ENCODE measurements at regions not wholly inside any gene's neighbourhood (a gene's known extent, or its start where the extent isn't known, plus 50 kb on each side); places are given as distances from the start of the nearest gene placed in this dataset.

DNA sequence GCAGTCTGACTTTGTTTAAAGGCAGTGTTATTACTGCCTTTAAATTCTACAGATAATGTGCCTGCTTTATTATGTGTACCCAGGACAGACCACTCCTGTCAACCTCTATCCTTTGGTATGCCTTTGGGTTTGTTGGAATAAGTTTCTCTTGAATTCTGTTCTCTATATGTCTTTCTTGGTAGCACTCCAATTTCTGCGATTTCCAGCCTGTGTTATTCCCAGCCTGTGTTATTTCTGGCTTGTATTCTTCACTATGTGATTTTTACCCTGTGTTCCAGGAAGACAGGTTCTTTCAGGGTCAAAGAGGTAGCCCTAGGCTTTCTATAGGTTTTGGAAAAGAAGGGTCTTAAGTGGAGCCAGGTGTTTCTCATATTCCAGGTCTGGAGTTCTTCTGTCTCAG is 407.4 kb upstream of the AZI2 start:
- Histone ChIP-seq H3K27me3 (replicated peaks; ENCODE audit: insufficient read depth, low read length) (no peaks in the 10 kb centered on the region), H3K4me1 (ENCODE audit: low read length) (no peaks in the 10 kb centered on the region), H3K9me2 (replicated peaks; ENCODE audit: insufficient read depth, low read length) (no peaks in the 10 kb centered on the region), H3K79me2 (ENCODE audit: low read length) (no peaks in the 10 kb centered on the region), H4K20me1 (ENCODE audit: insufficient read depth, low read length) (no peaks in the 10 kb centered on the region), H3K36me3 (replicated peaks; ENCODE audit: insufficient read depth, low read length) (no peaks in the 10 kb centered on the region), H3K9ac (ENCODE audit: low read length) (no peak overlapping the region), H3K4me2 (ENCODE audit: low read depth, low read length) (no peak overlapping the region), H3F3A (ENCODE audit: insufficient read depth, low read length) (no peaks in the 10 kb centered on the region), H2AFZ (ENCODE audit: low read length) (no peak overlapping the region), H3K4me3 (ENCODE audit: low read length) (no peak overlapping the region), H3K9me3 (replicated peaks; ENCODE audit: insufficient read depth, low read length) (no peaks in the 10 kb centered on the region), H3K27ac (ENCODE audit: low read length) (no peak overlapping the region)
- TF ChIP-seq, protein P1, sequence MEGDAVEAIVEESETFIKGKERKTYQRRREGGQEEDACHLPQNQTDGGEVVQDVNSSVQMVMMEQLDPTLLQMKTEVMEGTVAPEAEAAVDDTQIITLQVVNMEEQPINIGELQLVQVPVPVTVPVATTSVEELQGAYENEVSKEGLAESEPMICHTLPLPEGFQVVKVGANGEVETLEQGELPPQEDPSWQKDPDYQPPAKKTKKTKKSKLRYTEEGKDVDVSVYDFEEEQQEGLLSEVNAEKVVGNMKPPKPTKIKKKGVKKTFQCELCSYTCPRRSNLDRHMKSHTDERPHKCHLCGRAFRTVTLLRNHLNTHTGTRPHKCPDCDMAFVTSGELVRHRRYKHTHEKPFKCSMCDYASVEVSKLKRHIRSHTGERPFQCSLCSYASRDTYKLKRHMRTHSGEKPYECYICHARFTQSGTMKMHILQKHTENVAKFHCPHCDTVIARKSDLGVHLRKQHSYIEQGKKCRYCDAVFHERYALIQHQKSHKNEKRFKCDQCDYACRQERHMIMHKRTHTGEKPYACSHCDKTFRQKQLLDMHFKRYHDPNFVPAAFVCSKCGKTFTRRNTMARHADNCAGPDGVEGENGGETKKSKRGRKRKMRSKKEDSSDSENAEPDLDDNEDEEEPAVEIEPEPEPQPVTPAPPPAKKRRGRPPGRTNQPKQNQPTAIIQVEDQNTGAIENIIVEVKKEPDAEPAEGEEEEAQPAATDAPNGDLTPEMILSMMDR (IDR thresholded peaks at IDR 0.05; ENCODE audit: low read length), result no peak
- TF ChIP-seq EZH2phosphoT487 (IDR thresholded peaks at IDR 0.05; ENCODE audit: low read length) (no peak), EZH2 (optimal IDR thresholded peaks at IDR 0.05; ENCODE audit: low read depth, low read length) (no peak)
- no peak for DNase-seq

- H3K36me3 ChIP-seq (replicated peaks; ENCODE audit: insufficient read depth, low read length), result no peaks in the 10 kb centered on the region
- no peak overlapping the region for H3K9ac ChIP-seq (ENCODE audit: low read length)
- TF ChIP-seq EZH2phosphoT487 (IDR thresholded peaks at IDR 0.05; ENCODE audit: low read length), result no peak
- TF ChIP-seq EZH2 (optimal IDR thresholded peaks at IDR 0.05; ENCODE audit: low read depth, low read length), result no peak
- TF ChIP-seq, protein P1 (IDR thresholded peaks at IDR 0.05; ENCODE audit: low read length), result no peak
- H3K9me2 ChIP-seq (replicated peaks; ENCODE audit: insufficient read depth, low read length), result no peaks in the 10 kb centered on the region
- H3K4me1 ChIP-seq (ENCODE audit: low read length), result no peaks in the 10 kb centered on the region
- H3K4me3 ChIP-seq (ENCODE audit: low read length), result no peak overlapping the region
- H3K79me2 ChIP-seq (ENCODE audit: low read length), result no peaks in the 10 kb centered on the region
- no peak overlapping the region for H3K4me2 ChIP-seq (ENCODE audit: low read depth, low read length)
- no peaks in the 10 kb centered on the region for H3K9me3 ChIP-seq (replicated peaks; ENCODE audit: insufficient read depth, low read length)
- H2AFZ ChIP-seq (ENCODE audit: low read length), result no peak overlapping the region
- no peak overlapping the region for H3K27ac ChIP-seq (ENCODE audit: low read length)
- H4K20me1 ChIP-seq (ENCODE audit: insufficient read depth, low read length), result no peaks in the 10 kb centered on the region
- DNase-seq, result no peak
- no peaks in the 10 kb centered on the region for H3K27me3 ChIP-seq (replicated peaks; ENCODE audit: insufficient read depth, low read length)
- no peaks in the 10 kb centered on the region for H3F3A ChIP-seq (ENCODE audit: insufficient read depth, low read length)
Observed at GRCh38 chr3:28758115-28758514, 409.5 kb upstream of the AZI2 start.

- Histone ChIP-seq H3K27me3 (replicated peaks; ENCODE audit: insufficient read depth, low read length) (no peaks in the 10 kb centered on the region), H3K27ac (ENCODE audit: low read length) (no peak overlapping the region), H3K4me2 (ENCODE audit: low read depth, low read length) (no peak overlapping the region), H3K79me2 (ENCODE audit: low read length) (no peaks in the 10 kb centered on the region), H3K9me2 (replicated peaks; ENCODE audit: insufficient read depth, low read length) (no peaks in the 10 kb centered on the region), H3K4me3 (ENCODE audit: low read length) (no peak overlapping the region), H4K20me1 (ENCODE audit: insufficient read depth, low read length) (no peaks in the 10 kb centered on the region), H3K4me1 (ENCODE audit: low read length) (peaks cover 10% of the 10 kb centered on the region; the same call in 1 of the 2 replicates), H3F3A (ENCODE audit: insufficient read depth, low read length) (no peaks in the 10 kb centered on the region), H3K36me3 (replicated peaks; ENCODE audit: insufficient read depth, low read length) (no peaks in the 10 kb centered on the region), H2AFZ (ENCODE audit: low read length) (no peak overlapping the region), H3K9me3 (replicated peaks; ENCODE audit: insufficient read depth, low read length) (no peaks in the 10 kb centered on the region), H3K9ac (ENCODE audit: low read length) (no peak overlapping the region)
- DNase-seq, result no peak
- TF ChIP-seq, protein P1 (IDR thresholded peaks at IDR 0.05; ENCODE audit: low read length), result no peak
- no peak for TF ChIP-seq EZH2 (optimal IDR thresholded peaks at IDR 0.05; ENCODE audit: low read depth, low read length)
- TF ChIP-seq EZH2phosphoT487 (IDR thresholded peaks at IDR 0.05; ENCODE audit: low read length), result no peak
Observed at GRCh38 chr3:28761375-28761774, 412.8 kb upstream of the AZI2 start.

Measured in MM.1S (cell line).